Limb (tissue), 2 donors: ENCODE measurements at regions not wholly inside any gene's neighbourhood (a gene's known extent, or its start where the extent isn't known, plus 50 kb on each side); places are given as distances from the start of the nearest gene placed in this dataset.

ENCODE experiments used
- DNase-seq, 2 donors: peaks; one replicate each; pipeline ENCODE4 v3.0.0-alpha.2; 2016; ENCODE audit errors: extremely low spot score in 2 of 2

DNA sequence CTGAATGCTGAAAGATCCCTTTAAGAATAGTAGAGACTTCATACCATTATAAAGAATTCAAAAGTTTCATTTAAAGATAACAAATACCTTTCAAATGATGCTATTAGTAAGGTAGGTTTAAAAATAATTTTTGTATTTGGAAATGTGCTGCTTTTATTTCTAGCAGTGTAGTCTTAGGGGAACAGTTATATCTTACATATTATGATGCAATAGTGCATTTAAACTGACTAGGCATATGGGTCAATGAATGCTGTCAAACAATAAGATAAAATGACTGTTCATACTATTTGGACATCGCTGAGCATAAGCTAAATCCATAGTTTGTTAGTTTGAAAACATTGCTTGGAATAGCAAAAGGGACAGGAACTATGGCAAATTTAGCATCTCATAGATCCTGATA, 354.8 kb upstream of the SEMA3A start:
- no peak for DNase-seq

DNA sequence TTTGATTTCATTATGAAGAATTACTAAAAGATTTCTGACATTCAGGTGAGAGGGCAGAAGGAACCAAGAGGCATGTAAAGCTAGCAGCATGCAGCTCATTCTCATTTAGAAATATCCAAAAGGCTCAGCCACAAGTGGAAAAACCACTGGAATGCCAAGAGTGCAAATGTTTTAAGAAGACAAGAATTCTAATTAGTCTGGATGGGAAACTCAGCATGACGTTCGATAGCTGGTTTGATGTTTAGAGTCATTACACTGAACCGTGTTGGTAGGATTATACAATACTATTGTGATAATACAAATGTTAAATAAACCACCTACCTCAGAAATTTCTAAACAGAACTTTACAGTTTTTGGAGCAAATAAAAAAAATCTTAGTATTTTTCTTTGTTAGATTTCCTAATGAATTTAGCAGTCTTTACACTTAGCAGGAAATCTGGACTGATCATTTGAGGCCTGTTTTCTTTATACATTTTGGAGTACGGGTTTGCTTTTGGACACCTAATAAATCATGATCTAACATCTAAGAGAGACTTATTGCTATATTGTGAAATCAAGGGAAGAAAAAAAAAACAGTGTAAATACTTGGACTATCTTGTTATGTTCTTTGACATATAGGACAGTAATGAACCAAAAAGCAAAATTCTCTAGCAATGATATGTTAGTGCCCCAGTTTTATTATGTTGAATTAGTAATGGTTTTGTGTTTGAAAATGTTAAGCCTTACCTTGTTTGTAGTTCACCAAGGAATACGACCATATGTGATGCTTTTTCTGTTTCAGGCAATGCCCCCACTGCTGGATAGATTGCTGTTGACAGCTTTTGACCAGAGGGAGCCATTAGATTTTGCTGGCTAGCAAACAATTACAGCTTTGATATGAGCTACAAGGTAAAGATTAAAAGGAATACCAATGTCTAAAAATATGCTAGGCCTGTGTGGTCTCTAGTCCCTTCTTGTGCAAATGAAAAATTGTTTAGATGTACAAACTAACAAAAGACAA, 354.1 kb upstream of the SEMA3A start:
- no peak for DNase-seq

DNA sequence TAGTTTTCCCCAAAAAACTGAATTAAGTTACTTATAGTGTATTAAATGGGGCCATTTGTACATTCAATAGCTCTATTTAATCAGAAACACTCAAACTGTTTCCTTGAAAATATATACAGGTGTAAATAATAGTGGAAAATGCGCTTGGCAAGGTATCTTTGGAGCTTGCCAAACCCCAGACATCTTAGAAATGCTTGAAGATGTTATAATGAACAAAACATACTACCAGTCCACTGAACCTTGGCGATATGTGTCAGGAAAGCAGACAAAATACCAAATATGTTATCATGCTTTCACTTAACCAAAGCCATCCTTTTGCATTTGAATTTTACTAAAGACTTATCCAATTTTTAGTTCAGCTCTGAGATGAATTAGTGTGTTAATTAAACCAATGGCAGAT, 352.7 kb upstream of the SEMA3A start:
- no peak for DNase-seq

DNA sequence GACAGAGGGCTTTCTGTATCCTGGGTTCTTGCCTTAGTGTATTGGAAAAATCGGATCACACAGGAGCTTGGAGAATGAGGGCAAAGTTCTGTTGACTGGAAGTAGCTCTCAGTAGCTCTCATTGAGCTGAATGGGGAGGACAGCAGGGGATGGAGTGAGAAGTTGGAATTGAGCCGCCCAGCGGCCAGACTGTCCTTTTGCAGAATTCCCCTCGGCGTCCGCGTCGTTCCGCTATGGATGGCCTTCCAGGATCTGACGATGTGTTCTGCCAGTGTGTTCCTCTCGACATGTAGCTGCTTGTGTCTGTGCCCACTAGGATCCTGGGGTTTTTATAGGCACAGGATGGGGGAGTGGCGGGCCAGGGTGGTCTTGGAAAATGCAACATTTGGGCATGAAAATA, 351.8 kb upstream of the SEMA3A start:
- no peak for DNase-seq

DNA sequence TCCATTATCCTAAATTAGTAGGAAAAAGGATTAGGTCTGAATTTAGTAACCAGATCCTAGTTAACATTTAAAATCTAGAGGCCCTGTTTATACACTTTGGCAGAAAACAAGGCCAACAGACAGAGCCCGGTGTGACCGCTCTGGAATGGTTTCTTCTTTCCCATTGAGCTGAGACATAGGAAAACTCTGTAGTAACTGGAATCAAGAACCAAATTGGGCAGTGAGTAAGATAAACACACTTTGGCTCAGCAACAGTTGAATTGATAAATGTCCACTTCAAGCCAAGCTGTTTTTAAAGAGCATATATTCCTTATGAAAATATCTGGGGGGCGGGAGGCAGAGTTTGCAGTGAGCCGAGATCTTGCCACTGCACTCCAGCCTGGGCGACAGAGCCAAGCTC, 343.7 kb upstream of the SEMA3A start:
- no peak for DNase-seq

DNA sequence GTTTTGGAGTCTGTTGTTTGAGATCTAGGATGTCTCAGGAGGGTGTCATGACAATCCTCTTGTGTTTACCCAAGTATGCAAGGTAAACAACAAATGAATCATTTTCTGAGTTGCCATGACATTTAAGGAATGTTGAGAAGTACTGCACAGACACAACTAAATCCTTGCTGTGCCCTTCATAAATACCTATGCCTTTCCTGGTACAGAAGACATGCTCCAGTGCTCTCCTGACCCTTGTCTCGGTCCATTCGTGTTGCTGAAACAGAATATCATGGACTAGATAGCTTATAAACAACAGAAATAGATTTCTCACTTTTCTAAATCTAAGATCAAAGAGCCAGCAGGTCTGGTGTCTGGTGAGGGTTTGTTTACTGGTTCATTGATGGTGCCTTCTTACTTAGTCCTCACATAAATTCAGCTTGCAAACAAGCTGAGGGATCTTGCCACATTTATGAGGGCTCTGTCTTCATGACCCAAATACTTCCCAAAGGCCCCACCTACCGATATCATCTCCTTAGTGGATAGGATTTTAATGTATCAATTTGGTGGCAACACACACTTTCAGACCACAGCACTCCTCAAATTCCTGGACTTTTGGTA, 341.8 kb upstream of the SEMA3A start:
- DNase-seq = no peak

DNA sequence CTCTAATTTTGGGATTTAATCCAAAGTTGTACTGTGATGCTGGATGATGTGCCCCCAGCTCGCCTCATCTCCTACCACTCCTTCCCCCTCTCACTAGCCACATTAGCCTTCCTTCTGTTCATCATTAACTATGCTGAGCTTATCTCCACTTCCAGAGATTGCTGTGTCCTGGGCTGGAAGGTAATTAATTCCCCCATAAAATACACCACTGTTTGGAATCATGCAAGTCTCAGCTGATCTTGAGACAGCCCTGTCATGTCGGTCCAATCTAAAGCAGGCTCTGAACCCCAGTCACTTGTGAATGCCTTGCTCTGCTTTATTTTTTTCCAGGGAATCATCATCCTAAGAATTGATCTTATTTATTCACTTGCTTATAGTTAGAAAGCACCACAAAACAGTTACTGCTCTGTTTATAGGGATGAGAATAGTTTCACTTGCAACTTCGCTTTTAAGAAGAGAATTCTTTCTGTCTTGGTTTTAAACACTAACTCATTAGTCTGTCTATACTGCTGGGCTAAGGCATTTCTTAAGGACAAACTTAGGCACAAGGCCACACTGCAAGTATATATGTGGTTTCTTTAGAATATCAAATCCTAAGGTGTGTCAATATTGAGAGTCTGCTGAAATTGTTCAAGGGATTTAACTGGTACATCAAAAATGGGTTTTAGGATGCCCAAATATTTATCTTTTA, 341.1 kb upstream of the SEMA3A start:
- no peak for DNase-seq

DNA sequence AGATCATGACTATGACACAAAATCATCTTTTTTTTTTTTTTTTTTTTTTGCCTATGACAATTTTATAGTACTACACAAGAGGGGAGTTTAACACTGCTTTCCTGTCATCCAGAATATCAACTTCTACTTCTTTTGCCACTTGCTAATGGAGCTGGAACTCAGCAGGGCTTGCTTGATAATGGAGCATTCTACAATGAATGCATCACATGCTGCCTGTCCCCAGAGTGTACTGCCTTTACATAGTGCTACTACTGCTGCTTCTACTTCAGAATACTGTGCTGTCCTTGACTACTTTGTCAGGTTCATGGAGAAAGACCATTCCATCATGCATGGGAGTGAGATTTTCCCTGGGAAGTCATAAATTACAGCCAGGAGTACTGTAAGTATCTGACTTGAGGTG, 338.6 kb upstream of the SEMA3A start:
- DNase-seq = no peak

DNA sequence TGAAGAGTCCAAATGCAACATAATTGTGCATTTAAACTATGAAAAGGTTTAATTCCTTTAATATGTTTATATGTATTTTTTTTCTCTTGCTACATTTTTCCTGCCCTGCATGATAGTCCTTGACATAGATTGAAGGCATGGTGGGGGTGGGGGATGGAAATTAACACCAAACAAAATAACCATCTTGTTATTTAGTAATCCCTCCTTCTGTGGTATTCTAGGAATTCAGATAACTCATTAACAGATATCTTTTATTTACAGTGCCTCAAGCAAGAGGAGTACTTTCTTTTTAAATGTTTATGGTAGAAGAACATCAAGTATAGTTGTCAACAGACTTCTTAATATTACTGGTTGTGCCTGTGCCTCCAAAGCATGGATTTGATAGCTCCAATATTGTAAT, 337.6 kb upstream of the SEMA3A start:
- no peak for DNase-seq

DNA sequence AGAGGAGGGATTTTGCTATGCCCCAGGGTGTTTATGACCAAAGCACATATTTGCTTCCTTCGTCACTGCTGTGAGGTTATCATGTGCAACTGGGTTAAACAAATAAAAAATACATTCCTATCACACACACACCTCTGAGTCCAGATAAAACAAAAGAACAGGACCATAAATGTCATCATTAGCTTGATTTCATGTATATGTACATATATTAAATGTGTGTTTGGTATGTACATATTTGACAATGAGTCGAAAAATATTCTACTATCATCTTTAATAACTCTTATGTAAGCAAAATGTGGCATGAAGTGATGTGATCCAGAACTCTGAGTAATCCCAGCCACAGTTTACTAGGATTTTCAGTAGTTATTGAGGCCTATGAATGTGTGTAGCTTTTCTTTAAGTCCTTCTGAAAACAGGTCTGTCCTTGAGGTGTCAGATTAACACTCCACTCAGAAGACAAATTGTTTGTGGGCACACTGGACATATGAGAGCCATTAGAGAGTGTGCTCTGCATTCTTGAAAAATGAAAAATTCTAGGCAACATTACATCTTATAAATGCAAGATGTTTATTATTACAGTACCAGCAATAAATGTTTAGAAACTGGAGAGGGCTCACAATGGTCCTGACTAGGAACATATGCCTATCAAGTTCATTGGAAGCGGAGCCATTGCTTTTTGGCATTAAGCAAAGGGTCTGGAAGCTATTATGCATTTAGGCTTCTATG, 335.1 kb upstream of the SEMA3A start:
- DNase-seq = no peak

DNA sequence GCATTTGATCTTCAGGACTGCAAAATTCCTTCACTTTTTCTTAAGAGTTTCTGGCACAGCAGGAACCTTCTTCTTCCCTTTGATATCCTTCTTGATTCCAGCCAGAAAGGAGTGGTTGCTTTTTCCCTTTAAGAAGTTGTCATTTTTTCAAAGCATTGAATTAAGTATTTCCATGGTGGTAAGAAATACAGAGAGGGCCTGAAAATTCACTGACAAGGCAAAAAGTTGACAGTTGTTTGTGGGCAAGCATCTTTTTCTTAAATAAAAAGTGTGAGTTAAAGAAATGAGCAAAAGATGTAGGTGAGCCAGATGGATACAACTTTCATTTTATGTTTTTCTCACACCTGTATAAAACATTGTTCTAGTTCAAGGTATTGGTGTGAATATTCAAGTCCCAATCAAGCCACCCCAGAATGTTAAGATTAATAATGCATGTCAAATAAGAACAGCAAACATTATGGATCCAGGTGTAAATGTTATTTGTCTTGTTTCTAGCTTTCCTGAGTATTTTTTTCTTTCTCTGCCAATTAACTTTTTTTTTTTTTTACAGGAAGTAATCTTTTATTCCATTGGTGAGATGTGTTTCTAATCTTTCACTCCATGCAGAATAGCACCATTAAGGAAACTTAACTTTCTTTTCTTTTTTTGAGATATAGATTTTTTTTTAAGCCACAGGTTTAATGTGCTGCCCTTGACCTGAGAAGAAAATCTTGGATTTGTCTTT, 334.3 kb upstream of the SEMA3A start:
- no peak for DNase-seq

DNA sequence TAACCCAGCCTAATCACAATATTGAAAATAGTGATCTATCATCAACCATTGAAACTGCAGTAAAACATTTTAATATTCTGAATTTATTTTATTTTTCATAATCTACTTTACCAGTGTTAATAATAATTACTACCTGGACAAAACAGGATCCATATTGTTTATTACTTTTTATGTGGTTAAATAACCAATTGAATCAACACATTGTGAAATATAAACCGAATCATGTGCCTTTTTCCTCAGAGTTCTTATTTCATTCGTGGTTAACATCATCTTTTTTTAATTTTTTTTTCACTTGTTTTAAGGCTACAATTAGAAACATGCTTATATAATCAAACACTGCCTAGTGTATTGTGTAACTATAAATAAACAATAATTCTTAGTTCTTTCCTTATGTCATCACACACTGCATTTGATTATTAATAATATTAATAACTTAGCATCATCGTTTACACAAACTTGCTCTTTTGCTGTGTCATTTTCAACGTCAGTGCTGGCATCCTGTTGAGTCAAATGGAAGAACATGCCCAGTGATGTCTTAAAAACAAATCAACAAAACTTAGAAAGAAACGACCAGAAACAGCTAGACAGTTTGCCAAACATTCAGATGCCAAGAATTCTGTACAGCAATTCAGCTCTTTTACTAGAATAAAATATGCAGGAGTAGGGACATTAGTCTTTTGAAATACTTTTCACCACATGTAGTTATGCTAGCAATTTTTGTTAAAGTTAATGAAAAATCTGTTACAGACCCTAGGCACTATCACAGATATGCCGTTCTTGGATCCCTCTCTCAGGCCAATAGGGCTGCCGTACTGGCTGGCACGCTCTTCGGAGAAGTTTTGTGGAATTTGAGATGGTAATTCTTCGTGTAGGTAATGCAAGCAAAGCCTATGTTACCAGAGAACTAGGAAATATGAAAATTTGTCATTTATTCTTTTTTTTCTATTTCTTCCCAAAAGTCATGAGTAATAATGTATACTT, 330.4 kb upstream of the SEMA3A start:
- no peak for DNase-seq

DNA sequence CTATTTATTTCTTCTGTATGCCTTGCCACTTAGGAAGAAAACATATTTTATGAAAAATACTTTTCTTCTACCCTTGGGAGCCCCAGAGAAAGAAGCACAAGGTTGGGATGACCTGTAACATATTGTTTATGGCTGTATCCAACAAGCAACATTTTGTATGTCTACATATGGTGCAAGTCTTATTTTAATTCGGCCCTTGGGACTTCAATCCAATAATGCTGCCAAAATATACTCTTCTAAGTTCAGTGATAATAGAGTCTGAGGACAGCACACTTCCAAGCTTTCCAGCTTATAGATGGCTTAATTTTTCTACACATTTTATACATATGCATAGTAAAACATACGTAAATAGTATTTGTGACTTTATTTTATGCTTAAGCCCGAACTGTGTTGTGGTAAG, 318.5 kb upstream of the SEMA3A start:
- no peak for DNase-seq

DNA sequence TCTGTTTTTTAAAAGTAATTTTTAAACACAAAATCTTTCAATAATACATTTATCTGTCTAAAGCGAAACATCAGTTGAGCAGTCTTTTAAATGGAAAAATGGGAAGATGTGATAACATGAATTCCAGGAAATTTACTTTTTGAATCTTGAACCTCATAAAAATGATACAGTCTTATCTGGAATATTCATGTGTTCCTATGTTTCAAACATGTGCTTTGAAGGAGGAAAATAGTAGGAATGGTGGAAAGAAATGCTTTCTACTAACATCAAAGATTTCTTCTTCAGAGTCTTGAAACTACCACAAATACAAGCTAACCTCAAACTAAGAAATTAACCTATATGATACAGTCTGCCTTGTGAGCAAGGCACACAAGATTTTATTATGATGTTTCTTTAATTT, 317.5 kb upstream of the SEMA3A start:
- DNase-seq = no peak

DNA sequence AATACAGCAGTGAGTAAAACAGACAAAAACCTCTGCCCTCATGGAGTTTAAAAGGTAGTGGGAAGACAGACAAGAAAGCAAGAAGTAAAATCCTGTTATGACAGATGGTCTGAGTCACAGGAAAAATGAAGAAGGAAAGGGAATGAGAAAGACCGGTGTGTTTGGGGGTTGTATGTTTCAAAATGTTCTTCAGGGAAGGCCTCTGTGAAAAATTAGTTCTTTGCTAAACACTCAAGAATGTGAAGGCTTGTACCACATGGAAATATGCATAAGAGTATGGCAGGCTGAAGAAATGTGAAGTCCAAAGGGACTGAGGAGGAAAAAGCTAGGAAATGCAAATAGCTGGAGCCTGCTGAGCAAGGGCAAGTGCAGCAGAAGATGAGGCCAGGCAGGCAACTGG, 315.9 kb upstream of the SEMA3A start:
- DNase-seq = no peak

DNA sequence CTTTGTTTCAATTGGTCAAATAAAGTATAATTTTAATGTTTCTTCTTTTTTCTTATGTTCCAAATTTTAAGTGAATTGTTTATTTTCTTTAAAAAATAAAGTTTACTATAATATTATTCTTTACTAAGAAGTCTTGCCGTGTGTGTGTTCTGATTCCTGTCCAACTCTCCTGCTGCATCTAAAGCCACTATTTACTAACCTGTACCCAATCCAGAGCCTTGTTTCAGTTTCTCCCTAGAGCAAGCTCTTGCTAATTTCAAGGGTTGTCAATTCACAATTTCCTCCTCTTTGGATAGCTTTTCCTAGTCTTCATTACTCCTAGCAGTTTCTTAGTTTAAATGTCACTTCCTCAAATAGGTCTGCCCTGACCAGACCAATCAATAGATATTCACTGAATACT, 314.9 kb upstream of the SEMA3A start:
- no peak for DNase-seq

DNA sequence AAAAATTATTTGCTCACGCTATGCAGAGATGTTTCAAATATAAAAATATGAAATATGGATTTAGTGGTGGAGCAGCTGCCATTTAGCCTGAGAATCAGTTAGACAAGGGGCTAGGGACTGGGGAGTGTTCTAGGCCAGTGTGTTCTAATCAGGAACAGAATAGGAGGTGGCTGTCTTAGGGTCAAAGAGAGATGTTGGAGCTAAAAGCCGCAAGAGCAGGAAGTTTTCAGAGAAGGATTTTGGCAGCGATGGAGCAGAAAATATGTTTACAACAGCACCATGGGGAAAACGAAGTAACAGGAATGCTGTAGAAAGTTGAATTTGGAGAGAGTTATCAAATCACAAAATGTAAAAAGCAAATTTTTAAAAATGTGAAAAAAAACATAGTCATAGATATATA, 314.0 kb upstream of the SEMA3A start:
- DNase-seq = no peak

DNA sequence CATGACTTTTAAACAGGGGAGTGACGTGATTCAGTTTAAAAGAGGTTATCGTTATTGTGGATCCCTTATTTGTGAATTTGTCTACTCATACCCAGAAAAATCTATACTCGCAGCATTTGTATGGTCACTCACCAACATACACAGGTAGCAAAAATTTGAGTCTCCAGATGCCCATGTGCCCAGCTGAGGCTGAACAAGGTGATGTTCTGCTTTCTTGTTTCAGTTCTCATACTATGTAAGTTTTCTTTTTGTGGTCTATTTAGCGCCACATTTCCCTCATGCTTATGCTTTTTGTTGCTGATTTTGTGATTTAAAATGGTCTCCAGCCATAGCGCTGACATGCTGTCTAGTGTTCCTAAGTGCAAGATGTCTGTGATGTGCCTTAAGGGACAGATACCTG, 312.9 kb upstream of the SEMA3A start:
- no peak for DNase-seq

DNA sequence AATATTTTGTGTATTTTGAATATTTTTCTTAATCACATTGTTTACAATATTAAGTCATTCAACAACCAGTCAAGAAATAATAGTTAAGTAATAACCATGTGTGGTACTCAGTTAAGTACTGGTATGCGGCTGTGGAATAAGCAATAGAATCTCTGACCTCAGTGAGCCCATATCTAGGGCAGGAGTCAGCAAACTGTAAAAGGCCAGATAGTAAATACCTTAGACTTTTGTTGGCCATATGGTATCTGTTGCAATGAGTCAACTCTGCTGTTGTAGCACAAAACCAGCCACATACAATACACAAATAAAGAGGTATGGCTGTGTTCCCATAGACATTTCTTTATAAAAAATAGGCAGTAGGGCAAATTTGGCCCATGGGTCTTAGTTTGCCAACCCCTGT, 311.6 kb upstream of the SEMA3A start:
- no peak for DNase-seq

DNA sequence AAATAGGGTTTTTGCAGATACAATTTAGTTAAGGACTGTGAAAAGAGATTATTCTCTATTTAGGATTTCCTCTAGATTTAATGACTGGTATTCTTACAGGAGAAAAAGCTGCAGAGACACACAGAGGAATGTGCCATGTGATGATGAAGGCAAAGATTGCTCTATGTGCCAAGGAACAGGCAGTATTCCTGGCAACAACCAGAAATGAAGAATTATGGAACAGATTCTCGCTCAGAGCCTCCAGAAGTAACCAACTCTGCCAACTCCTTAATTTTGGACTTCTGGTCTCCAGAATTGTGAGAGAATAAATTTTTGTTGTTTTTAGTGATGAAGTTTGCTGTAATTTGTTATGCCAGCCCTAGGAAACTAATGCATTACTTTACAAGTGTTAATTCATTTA, 307.6 kb upstream of the SEMA3A start:
- DNase-seq = no peak
